ENCODE measurements at regions not wholly inside any gene's neighbourhood (a gene's known extent, or its start where the extent isn't known, plus 50 kb on each side); places are given as distances from the start of the nearest gene placed in this dataset.

DNA sequence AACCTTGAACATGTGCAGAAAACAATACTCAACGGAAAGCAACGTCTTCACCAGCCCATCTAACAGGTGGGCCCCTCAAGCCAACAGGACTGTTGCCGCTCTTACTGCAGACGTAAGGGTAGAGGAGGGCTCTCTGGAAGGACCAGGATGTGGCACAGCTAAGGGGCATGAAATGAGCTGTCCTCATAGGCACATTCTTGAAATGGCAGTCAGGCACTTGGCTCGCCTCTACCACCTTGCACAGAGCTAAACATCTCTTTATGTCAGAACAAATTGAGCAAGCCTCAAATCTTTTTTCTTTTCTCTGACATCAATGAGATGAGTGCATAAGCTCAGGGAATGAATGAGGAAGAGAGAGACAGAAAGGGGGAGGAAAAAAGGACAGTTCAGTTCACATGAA lies 86.4 kb upstream of the ESRRG start:
- DNase-seq, result no peak

DNA sequence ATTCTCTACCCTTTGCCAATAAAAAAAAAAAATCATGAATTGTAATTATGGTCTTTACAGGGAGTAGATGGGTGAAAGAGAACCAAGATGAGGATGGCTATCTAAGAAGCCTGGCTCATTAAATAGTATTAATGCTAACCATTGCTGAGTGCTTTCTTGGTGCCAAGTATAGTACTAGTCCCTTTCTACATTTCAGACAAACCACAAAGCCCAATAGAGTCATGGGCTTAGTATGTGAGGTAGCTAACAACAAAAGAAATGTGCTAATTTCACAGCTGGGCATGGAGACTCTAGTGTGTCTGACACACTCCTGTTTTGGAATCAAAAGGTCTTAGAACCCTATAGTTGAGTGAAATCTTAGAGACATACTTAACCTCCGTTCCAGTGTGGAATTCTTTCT lies 84.5 kb upstream of the ESRRG start:
- no peak for DNase-seq

DNA sequence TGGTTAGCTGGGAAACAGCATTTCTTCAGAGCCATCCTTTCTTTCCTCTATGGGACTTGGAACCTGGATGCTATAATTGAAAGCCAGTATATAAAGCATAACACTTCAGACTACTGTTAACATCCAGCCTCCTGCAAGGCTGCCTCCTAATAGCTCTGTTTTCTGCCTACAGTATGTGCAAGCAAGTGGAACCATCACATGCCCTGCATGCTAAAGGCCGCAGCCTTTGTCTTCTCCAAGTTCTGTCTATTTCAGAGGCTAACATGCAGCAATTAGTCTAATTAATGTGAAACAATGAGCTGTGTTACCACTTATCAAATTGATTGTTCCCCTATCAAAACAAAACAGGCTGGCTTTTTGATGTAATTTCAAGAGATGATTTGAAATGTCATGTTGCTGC lies 82.7 kb upstream of the ESRRG start:
- no peak for DNase-seq

DNA sequence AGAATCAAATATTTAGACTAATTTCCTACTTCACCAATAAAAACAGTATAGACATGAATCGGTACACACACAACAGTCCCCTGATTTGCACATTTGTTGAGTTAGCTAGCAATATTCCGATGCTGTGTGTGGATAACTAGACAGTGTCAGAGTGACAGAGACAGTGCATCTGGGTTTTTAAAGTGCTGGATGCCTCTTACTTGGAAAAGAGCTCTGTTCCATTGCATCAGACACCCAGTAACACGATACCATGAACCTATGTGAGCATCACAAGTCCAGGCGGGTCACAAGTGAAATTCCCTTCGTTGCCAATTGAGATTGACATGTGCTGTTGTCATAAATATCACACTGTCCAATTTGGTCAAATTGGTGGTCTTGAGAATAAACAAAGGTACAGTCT lies 82.0 kb upstream of the ESRRG start:
- DNase-seq, result no peak

DNA sequence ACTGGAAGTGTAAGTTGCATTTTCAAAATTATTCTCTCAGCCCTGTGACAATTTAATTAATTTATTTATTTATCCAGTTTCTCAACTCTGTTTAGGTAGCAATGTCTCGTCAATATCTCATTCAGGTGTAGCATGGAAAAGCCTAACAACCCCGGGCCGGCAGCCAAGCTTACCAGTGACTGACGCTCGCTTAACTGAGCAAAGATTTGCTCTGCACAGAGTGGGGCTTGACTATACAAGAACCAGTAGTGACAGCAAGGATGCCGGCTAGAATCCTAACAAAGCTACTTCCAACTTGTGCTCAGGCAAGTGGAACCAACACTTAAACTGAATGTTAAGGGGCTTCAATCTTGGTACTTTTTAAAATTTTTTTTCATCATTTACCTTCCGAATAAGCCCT lies 80.9 kb upstream of the ESRRG start:
- DNase-seq, result no peak

DNA sequence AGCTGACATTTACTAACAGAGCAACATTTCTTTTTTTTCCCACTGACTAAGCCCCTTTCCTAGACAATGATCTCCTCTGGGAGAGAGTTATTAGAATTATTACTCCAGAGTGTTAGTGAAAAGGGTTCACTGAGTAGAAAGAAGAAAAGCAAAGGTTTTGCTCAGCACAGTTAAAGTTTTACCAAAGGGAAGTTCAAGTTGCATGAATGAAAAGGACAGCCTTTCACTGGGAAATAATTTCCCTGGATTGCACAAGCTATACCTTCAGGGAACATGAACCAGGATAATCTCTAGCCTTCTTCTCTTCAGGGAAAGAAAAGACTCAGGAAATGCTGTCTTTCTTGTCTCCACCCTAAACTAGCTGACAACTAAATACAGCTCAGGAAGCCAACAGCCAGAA lies 71.4 kb upstream of the ESRRG start:
- no peak for DNase-seq

DNA sequence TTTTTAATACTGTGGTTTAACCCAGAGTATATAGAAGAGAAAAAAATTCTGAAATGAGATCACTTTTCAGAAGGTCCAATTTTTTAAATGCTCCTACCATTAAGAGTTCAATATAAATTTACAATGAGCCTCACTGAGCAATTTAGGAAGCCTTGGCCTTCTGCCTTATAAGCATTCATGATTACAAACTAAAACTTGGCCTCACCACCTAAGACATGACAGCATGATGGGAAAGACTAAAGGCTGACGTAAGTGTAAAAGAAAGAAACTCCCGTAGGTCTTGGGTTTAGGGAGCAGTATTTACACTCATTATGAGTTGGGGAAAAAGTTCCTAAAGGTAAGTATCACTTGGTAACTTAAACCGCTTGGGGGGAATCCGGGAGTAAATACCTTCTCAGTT lies 70.7 kb upstream of the ESRRG start:
- no peak for DNase-seq

DNA sequence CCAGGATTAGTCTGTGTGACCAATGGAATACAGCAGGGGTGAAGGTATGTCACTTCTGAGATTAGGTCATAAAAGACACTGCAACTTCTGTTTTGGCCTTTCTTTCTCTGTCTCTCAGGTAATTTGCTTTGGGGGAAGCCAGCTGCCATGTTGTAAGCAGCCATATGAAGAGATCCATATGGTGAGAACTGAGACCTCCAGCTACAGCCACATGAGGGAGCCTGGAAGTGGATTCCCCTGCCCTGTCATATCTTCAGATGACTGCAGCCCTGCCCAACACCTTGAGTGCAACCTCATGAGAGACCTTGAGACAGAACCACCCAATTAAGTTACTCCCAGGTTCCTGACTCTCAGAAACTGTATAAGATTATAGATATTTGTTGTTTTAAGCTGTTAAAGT lies 70.1 kb upstream of the ESRRG start:
- no peak for DNase-seq

DNA sequence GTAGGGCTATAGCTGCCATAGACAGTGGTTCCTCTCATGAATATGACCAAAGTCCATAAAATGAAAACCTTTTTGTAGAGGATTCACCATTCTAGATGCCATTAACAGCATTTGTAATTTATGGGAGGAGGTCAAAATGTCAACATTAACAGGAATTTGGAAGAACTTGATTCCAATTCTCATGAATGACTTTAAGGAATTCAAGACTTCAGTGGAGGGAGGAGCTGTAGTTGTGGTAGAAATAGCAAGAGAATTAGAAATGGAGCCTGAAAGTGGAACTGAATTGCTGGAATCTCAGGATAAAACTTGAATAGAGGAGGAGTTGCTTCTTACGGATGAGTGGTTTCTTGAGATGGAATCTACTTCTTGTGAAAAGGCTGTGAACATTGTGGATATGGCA lies 65.4 kb upstream of the ESRRG start:
- DNase-seq, result no peak

DNA sequence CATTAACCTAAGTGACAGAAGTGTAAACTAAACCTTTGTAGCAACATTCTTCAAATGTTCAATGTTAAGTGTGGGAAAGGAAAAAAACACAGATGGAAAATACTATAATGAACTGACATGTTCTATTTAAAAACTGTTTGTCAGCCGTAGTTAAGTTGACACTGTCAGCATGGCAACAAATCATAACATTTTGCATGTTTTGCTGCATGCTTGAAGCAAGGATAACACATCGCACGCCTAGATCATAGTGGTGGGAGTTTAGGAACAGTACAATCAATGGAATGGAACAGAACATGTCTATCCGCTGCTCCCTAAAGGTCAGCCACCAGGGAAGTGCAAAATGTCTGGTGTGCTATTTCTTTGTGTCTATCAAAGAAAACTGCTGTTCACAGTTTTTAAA lies 62.5 kb upstream of the ESRRG start:
- DNase-seq, result no peak

DNA sequence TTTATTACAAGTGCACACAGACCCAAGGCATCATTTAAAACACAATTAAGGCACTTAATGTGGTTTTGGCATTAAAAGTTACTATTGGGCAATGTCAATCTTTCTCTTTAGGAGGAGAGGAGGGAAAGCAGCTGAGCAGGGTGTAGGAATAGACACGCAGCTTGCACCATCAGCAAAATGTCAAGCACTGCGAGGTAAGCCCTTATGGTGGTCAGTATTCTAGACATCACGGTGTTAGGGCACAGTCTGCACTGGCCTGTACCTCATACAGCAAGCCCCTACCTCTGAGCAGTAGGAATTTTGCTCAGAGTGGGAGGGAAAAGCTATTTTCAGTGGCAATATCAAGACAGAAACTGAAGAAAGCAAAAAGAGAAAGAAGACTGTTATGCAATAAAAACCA lies 62.0 kb upstream of the ESRRG start:
- no peak for DNase-seq

DNA sequence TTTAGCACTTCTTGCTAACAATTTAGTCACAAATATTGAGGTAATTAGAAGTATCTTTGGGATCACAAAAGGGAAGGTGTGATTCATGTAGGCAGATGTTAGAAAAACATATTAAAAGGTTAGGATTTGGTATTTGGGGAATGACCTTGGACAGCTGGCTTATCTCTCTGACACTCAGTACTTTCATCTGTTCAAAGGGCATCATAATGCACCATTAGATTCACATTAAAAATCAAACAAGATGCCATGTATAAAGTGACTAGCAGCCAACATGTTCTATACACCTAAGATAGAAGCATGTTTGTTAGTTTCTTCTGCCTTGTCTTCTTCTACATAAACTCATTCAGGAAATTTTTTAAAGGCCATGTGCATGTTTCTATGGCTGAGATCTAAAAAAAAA lies 56.5 kb upstream of the ESRRG start:
- DNase-seq, result no peak

DNA sequence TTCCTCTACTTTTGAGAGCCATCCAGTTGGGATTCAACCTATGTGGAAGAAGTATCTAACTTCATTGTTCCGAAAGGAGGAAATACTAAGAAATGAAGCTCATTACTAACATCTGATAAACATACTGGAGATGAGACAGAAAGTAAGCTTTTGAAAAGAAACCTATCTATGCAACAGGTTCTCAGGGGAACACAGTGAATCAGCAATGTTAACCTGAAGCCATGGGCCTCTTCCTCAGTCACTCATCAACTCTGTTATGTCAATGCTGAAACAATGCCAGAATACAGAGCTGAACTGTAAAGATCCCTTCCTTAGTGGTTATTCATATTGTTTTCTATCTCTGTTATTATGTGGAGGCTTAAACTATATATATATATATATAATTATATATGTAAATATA lies 55.5 kb upstream of the ESRRG start:
- DNase-seq, result no peak

DNA sequence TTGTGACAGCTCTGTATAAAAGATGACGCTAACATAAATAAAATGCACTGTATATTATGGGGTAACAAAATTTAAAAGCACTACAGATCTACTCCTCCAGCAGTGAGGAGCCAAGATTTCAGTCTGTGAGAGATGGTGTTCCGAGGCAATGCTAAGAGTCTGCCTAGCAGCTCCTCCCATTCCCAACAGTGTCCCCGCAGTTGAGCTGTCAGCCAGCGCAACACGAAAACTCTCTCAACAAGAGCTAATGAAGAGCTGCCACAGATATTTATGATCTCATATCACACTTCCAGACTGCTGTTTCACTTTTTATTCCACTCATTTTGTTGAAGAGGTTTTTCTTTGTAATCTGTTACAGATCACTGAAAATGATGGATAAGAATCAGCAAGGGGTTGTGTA lies 53.9 kb upstream of the ESRRG start:
- no peak for DNase-seq
